GM12878 (cell line): ENCODE measurements at regions not wholly inside any gene's neighbourhood (a gene's known extent, or its start where the extent isn't known, plus 50 kb on each side); places are given as distances from the start of the nearest gene placed in this dataset.
A peak's percentile ranks its signal among the peaks of the same experiment; 100 is the strongest.

ENCODE experiments used
- ATAC-seq: fragments of 200-7000 bp; cut with Tn5 transposase; 3 replicates; pipeline ENCODE4 v1.9.1; 2020; ENCODE audit warnings: mild to moderate bottlenecking, moderate library complexity
- BruUV-seq: library from RNA; stranded (reverse); fragments of 400-500 nt; replicated peaks from 2 replicates; lab custom pipeline; 2021; lab: Mats Ljungman, UMichigan
- CTCF ChIA-PET: fragments of 300-600 bp; sonication (Branson Sonifier 250); formaldehyde crosslinking; extraction: SDS; loops from one replicate; lab custom pipeline; 2021; ENCODE audit warnings: inconsistent platforms; lab: Yijun Ruan, JAX
- POLR2A ChIA-PET: fragments of 350-600 bp; formaldehyde crosslinking; extraction: SDS; loops from one replicate; lab custom pipeline; 2021; ENCODE audit warnings: inconsistent platforms; lab: Charles Lee
- RAD21 ChIA-PET: fragments of 300-600 bp; sonication (Branson Sonifier 250); formaldehyde crosslinking; loops from one replicate; lab custom pipeline; 2023; ENCODE audit warnings: antibody characterized with exemption; ENCODE audit not compliant: unreplicated experiment; lab: Charles Lee
- SMC1A ChIA-PET: fragments of 300-600 bp; sonication (Branson Sonifier 250); formaldehyde crosslinking; loops from one replicate; lab custom pipeline; 2023; ENCODE audit not compliant: unreplicated experiment, uncharacterized antibody; lab: Charles Lee
- DNase-seq: peaks from one replicate; pipeline ENCODE4 v3.0.0-alpha.2; 2011; ENCODE audit warnings: low read depth, low spot score
- FAIRE-seq: peaks from 3 replicates; lab custom pipeline; 2011; peaks lifted over from hg19 to GRCh38; lab: Jason Lieb, UNC
- H2AFZ ChIP-seq: 2 replicates; pipeline ENCODE4 v1.6.0; 2011; ENCODE audit warnings: low read depth, low read length, control low read depth; ENCODE audit not compliant: control insufficient read depth
- H3K27ac ChIP-seq: 2 replicates; pipeline ENCODE4 v1.5.1; 2011; ENCODE audit warnings: control low read depth; ENCODE audit not compliant: control insufficient read depth, insufficient read depth
- H3K27me3 ChIP-seq, 2 experiments: replicated peaks in 1 of 2; 2 replicates each; pipeline versions ENCODE4 v1.6.0 to v1.6.1; 2011; ENCODE audit warnings: low read length in 1 of 2; ENCODE audit not compliant: control insufficient read depth in 2 of 2, insufficient read depth in 2 of 2
- H3K36me3 ChIP-seq, 2 experiments: 2 replicates each; pipeline ENCODE4 v1.5.1; 2011; ENCODE audit warnings: low read length in 1 of 2; ENCODE audit not compliant: control insufficient read depth in 2 of 2, insufficient read depth in 2 of 2
- H3K4me1 ChIP-seq: 2 replicates; pipeline ENCODE4 v1.6.1; 2011; ENCODE audit warnings: mild to moderate bottlenecking, low read length, moderate library complexity, mixed read lengths; ENCODE audit not compliant: control insufficient read depth, insufficient read depth
- H3K4me2 ChIP-seq: 2 replicates; pipeline ENCODE4 v1.6.0; 2011; ENCODE audit warnings: control low read depth; ENCODE audit not compliant: control insufficient read depth, insufficient read depth
- H3K4me3 ChIP-seq: fragments of 200-600 bp; sonication (generic); 2 replicates; pipeline ENCODE4 v1.5.1; 2016
- H3K79me2 ChIP-seq: 2 replicates; pipeline ENCODE4 v1.6.0; 2011; ENCODE audit warnings: low read length; ENCODE audit not compliant: control insufficient read depth, insufficient read depth
- H3K9ac ChIP-seq: 2 replicates; pipeline ENCODE4 v1.8.0; 2011; ENCODE audit warnings: low read length, control low read depth, mixed read lengths; ENCODE audit not compliant: control insufficient read depth, insufficient read depth
- H3K9me3 ChIP-seq: replicated peaks from 3 replicates; pipeline ENCODE4 v1.5.1; 2011; ENCODE audit warnings: mild to moderate bottlenecking, low read length; ENCODE audit not compliant: control insufficient read depth, insufficient read depth
- H4K20me1 ChIP-seq: 2 replicates; pipeline ENCODE4 v1.6.0; 2011; ENCODE audit not compliant: control insufficient read depth, insufficient read depth
- CBX5 ChIP-seq: sonication (generic); IDR thresholded peaks from 2 replicates; pipeline ENCODE4 v1.6.1; 2016; ENCODE audit warnings: low read depth, moderate library complexity, mild to moderate bottlenecking, inconsistent platforms
- CTCF ChIP-seq, 3 experiments: IDR thresholded peaks in 2 of 3; conservative IDR thresholded peaks in 1 of 3; 2 replicates each; pipeline ENCODE4 v1.5.1; 2011; ENCODE audit warnings: low read depth in 3 of 3, low read length in 3 of 3, mild to moderate bottlenecking in 3 of 3, control low read depth in 2 of 3, moderate library complexity in 2 of 3, inconsistent platforms in 1 of 3, mixed read lengths in 1 of 3; ENCODE audit not compliant: control insufficient read depth in 2 of 3, insufficient read depth in 1 of 3; ENCODE audit errors: extremely low read depth in 1 of 3
- E2F4 ChIP-seq: IDR thresholded peaks from 2 replicates; pipeline ENCODE4 v1.6.1; 2012; ENCODE audit warnings: low read depth, low read length, improper control_type of control experiment
- FOXK2 ChIP-seq: fragments of 450-650 bp; IDR thresholded peaks from 2 replicates; pipeline ENCODE4 v1.6.1; 2017; ENCODE audit warnings: mild to moderate bottlenecking, moderate library complexity
- NFXL1 ChIP-seq: fragments of 450-650 bp; IDR thresholded peaks from 2 replicates; pipeline ENCODE4 v1.6.1; 2017; ENCODE audit warnings: antibody characterized with exemption, mild to moderate bottlenecking, borderline replicate concordance
- POLR2A ChIP-seq: IDR thresholded peaks from 2 replicates; pipeline ENCODE4 v1.6.1; 2011; ENCODE audit warnings: low read depth, mild to moderate bottlenecking, low read length
- SP1 ChIP-seq: IDR thresholded peaks from one replicate; pipeline ENCODE4 v1.6.1; 2011; ENCODE audit warnings: low read depth, low read length
- SUPT20H ChIP-seq: IDR thresholded peaks from 2 replicates; pipeline ENCODE4 v1.6.1; 2011; ENCODE audit warnings: low read depth, mild to moderate bottlenecking, low read length, moderate library complexity, borderline replicate concordance; ENCODE audit not compliant: control insufficient read depth
- ZSCAN29 ChIP-seq: fragments of 450-650 bp; IDR thresholded peaks from 2 replicates; pipeline ENCODE4 v1.6.1; 2017; ENCODE audit warnings: mild to moderate bottlenecking, moderate library complexity
- WGBS: methylation state at CpG from one replicate; pipeline ENCODE4 v1.1.6; 2016; ENCODE audit warnings: low lambda C conversion rate; ENCODE audit not compliant: insufficient replicate concordance, insufficient coverage; ENCODE audit errors: missing lambda C conversion rate; 5-methylcytosine and 5-hydroxymethylcytosine counted together
- in situ Hi-C: fragments of 300-500 bp; cut with MboI; formaldehyde crosslinking; loops from 9 replicates; pipeline ENCODE4 v1.14.3; 2018; ENCODE audit warnings: mixed read lengths
- intact Hi-C: fragments of 100-400 bp; cut with micrococcal nuclease; formaldehyde crosslinking; loops from one replicate; pipeline ENCODE4 v1.14.2; 2022; ENCODE audit not compliant: unreplicated experiment
- TF ChIP-seq, protein P1 (sequence below): fragments of 450-650 bp; conservative IDR thresholded peaks from 2 replicates; pipeline ENCODE4 v1.6.1; 2017; ENCODE audit warnings: mild to moderate bottlenecking, moderate library complexity

DNA sequence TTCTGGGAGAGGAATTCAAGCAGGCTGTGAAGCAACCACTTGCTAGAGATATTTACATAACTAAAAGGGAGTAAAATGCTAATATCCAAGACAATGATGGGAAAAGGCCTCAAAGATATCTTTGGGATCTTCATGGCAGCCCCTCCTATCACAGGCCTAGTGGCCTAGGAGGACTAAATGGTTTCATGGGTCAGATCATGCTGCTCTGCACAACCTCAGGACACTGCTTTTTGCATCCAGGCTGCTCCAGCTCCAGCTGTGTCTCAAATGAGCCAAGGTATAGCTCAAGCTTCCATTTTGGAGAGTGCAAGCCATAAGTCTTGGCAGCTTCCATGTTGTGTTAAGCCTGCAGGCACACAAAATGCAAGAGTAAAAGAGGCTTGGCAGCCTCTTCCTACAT lies 195.6 kb upstream of the SSTR1 start (continued):
- TF ChIP-seq, protein P1, sequence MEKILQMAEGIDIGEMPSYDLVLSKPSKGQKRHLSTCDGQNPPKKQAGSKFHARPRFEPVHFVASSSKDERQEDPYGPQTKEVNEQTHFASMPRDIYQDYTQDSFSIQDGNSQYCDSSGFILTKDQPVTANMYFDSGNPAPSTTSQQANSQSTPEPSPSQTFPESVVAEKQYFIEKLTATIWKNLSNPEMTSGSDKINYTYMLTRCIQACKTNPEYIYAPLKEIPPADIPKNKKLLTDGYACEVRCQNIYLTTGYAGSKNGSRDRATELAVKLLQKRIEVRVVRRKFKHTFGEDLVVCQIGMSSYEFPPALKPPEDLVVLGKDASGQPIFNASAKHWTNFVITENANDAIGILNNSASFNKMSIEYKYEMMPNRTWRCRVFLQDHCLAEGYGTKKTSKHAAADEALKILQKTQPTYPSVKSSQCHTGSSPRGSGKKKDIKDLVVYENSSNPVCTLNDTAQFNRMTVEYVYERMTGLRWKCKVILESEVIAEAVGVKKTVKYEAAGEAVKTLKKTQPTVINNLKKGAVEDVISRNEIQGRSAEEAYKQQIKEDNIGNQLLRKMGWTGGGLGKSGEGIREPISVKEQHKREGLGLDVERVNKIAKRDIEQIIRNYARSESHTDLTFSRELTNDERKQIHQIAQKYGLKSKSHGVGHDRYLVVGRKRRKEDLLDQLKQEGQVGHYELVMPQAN, result no peak
- TF ChIP-seq NFXL1, result no peak
- TF ChIP-seq ZSCAN29, result no peak
- TF ChIP-seq FOXK2, result no peak
- TF ChIP-seq CBX5, result no peak
- TF ChIP-seq E2F4, result no peak
- TF ChIP-seq POLR2A, result no peak
- TF ChIP-seq SP1, result no peak

- FAIRE-seq (no peak), ATAC-seq (no peak)
- POLR2A ChIA-PET, result no interaction called here
Observed at GRCh38 chr14:38016497-38016896, 191.2 kb upstream of the SSTR1 start.

More at GRCh38 chr14:38016497-38016896, 191.2 kb upstream of the SSTR1 start:
- ChIA-PET RAD21 (no interaction called here), CTCF (interaction anchor here (1.2 kb wide), 1 partner anchor 14 kb away, joined by 3 read pairs; no protein-coding TSS in a partner anchor), SMC1A (interaction anchor here (1.1 kb wide), 1 partner anchor 851 kb away, joined by 3 read pairs; no protein-coding TSS in a partner anchor)
- H3K9me3 ChIP-seq, result no peaks in the 10 kb centered on the region; the same call in 2 of the 3 replicates
- H3K4me1 ChIP-seq, result no peaks in the 10 kb centered on the region
- no TSS peak for BruUV-seq
- no peaks in the 10 kb centered on the region for H4K20me1 ChIP-seq
- intact Hi-C loops, result no loop called here
- H3K27ac ChIP-seq, result no peak overlapping the region
- no peak for TF ChIP-seq SUPT20H
- TF ChIP-seq CTCF (IDR thresholded peaks at IDR 0.05 in 2 of 3, conservative IDR thresholded peaks at IDR 0.05 in 1 of 3; ENCODE audit: control insufficient read depth in 2 of 3, extremely low read depth in 1 of 3, insufficient read depth in 1 of 3, low read depth in 3 of 3, low read length in 3 of 3), result 0 out of 6 replicates have a peak, but pooled peaks of 1 of the 3 experiments have one; percentile 2
- H2AFZ ChIP-seq, result no peak overlapping the region
- no peak for DNase-seq
- no peaks in the 10 kb centered on the region for H3K27me3 ChIP-seq
- 3% methylated on average over 2 of the region's 2 CpGs for WGBS
- no peak overlapping the region for H3K4me2 ChIP-seq
- in situ Hi-C loops, result no loop called here
- H3K9ac ChIP-seq, result no peak overlapping the region
- no peaks in the 10 kb centered on the region for H3K36me3 ChIP-seq
- no peaks in the 10 kb centered on the region for H3K79me2 ChIP-seq
- no peak overlapping the region for H3K4me3 ChIP-seq
